ENCODE measurements at regions not wholly inside any gene's neighbourhood (a gene's known extent, or its start where the extent isn't known, plus 50 kb on each side); places are given as distances from the start of the nearest gene placed in this dataset.

- H3K4me1 ChIP-seq (ENCODE audit: control insufficient read depth, extremely low read depth, insufficient read depth, low read length) = peaks cover 18% of the 10 kb centered on the region
- H2AFZ ChIP-seq (ENCODE audit: low read length) = peak overlapping the region; percentile 66
- H3K27ac ChIP-seq (ENCODE audit: insufficient read depth, low read length) = peak overlapping the region; percentile 92
- H3K79me2 ChIP-seq (ENCODE audit: control insufficient read depth, insufficient read depth, low read length) = no peaks in the 10 kb centered on the region
- no peaks in the 10 kb centered on the region for H3K9me3 ChIP-seq (ENCODE audit: control insufficient read depth, insufficient read depth, low read depth, low read length)
- no peaks in the 10 kb centered on the region for H4K20me1 ChIP-seq (ENCODE audit: control insufficient read depth, extremely low read depth, insufficient read depth, low read length)
- H3K27me3 ChIP-seq (ENCODE audit: control insufficient read depth, insufficient read depth, low read length) = peaks cover 4% of the 10 kb centered on the region
- DNase-seq (ENCODE audit: low read depth in 2 of 2) = peak; percentile 85 to 99
- peak overlapping the region; percentile 75 for H3K9ac ChIP-seq (ENCODE audit: insufficient read depth, low read length)
- H3K36me3 ChIP-seq (ENCODE audit: control insufficient read depth, insufficient read depth, low read length) = no peaks in the 10 kb centered on the region
- TF ChIP-seq EZH2 (IDR thresholded peaks at IDR 0.05; ENCODE audit: low read length, missing control alignments) (no peak), CTCF (conservative IDR thresholded peaks at IDR 0.05 in 1 of 2, IDR thresholded peaks at IDR 0.05 in 1 of 2; ENCODE audit: low read depth in 1 of 2, low read length in 2 of 2) (no peak)
- peak overlapping the region in 2 of 4 experiments; percentile 8 to 25 for H3K4me3 ChIP-seq (replicated peaks in 1 of 4; ENCODE audit: control extremely low read depth in 1 of 4, insufficient read depth in 1 of 4, low read depth in 3 of 4, low read length in 4 of 4)
- peak overlapping the region; percentile 76 for H3K4me2 ChIP-seq (ENCODE audit: extremely low read depth, insufficient read depth, low read length)
Measured at GRCh38 chr2:240250985-240251847, 110.8 kb upstream of the OTOS start.

GRCh38 chr2:240251848-240252190 lies 111.4 kb upstream of the OTOS start:
- Histone ChIP-seq H3K79me2 (ENCODE audit: control insufficient read depth, insufficient read depth, low read length) (no peaks in the 10 kb centered on the region), H3K4me3 (replicated peaks in 1 of 4; ENCODE audit: control extremely low read depth in 1 of 4, insufficient read depth in 1 of 4, low read depth in 3 of 4, low read length in 4 of 4) (no peak overlapping the region), H3K27ac (ENCODE audit: insufficient read depth, low read length) (peak overlapping the region; percentile 92), H4K20me1 (ENCODE audit: control insufficient read depth, extremely low read depth, insufficient read depth, low read length) (no peaks in the 10 kb centered on the region), H3K27me3 (ENCODE audit: control insufficient read depth, insufficient read depth, low read length) (peaks cover 4% of the 10 kb centered on the region), H3K36me3 (ENCODE audit: control insufficient read depth, insufficient read depth, low read length) (no peaks in the 10 kb centered on the region), H2AFZ (ENCODE audit: low read length) (no peak overlapping the region), H3K9me3 (ENCODE audit: control insufficient read depth, insufficient read depth, low read depth, low read length) (no peaks in the 10 kb centered on the region), H3K4me2 (ENCODE audit: extremely low read depth, insufficient read depth, low read length) (peak overlapping the region; percentile 76), H3K9ac (ENCODE audit: insufficient read depth, low read length) (no peak overlapping the region), H3K4me1 (ENCODE audit: control insufficient read depth, extremely low read depth, insufficient read depth, low read length) (peaks cover 18% of the 10 kb centered on the region)
- no peak for TF ChIP-seq EZH2 (IDR thresholded peaks at IDR 0.05; ENCODE audit: low read length, missing control alignments)
- TF ChIP-seq CTCF (conservative IDR thresholded peaks at IDR 0.05 in 1 of 2, IDR thresholded peaks at IDR 0.05 in 1 of 2; ENCODE audit: low read depth in 1 of 2, low read length in 2 of 2) = no peak
- no peak for DNase-seq (ENCODE audit: low read depth in 2 of 2)

- peaks cover 4% of the 10 kb centered on the region for H3K27me3 ChIP-seq (ENCODE audit: control insufficient read depth, insufficient read depth, low read length)
- no peaks in the 10 kb centered on the region for H3K9me3 ChIP-seq (ENCODE audit: control insufficient read depth, insufficient read depth, low read depth, low read length)
- no peaks in the 10 kb centered on the region for H4K20me1 ChIP-seq (ENCODE audit: control insufficient read depth, extremely low read depth, insufficient read depth, low read length)
- H3K4me3 ChIP-seq (replicated peaks in 1 of 4; ENCODE audit: control extremely low read depth in 1 of 4, insufficient read depth in 1 of 4, low read depth in 3 of 4, low read length in 4 of 4) = no peak overlapping the region
- no peak overlapping the region for H3K9ac ChIP-seq (ENCODE audit: insufficient read depth, low read length)
- H3K4me2 ChIP-seq (ENCODE audit: extremely low read depth, insufficient read depth, low read length) = no peak overlapping the region
- DNase-seq (ENCODE audit: low read depth in 2 of 2) = no peak
- H3K36me3 ChIP-seq (ENCODE audit: control insufficient read depth, insufficient read depth, low read length) = no peaks in the 10 kb centered on the region
- no peak for TF ChIP-seq EZH2 (IDR thresholded peaks at IDR 0.05; ENCODE audit: low read length, missing control alignments)
- TF ChIP-seq CTCF (conservative IDR thresholded peaks at IDR 0.05 in 1 of 2, IDR thresholded peaks at IDR 0.05 in 1 of 2; ENCODE audit: low read depth in 1 of 2, low read length in 2 of 2) = no peak
- peaks cover 18% of the 10 kb centered on the region for H3K4me1 ChIP-seq (ENCODE audit: control insufficient read depth, extremely low read depth, insufficient read depth, low read length)
- no peak overlapping the region for H2AFZ ChIP-seq (ENCODE audit: low read length)
- no peaks in the 10 kb centered on the region for H3K79me2 ChIP-seq (ENCODE audit: control insufficient read depth, insufficient read depth, low read length)
- H3K27ac ChIP-seq (ENCODE audit: insufficient read depth, low read length) = no peak overlapping the region
Measured at GRCh38 chr2:240252191-240252871, 111.9 kb upstream of the OTOS start.
